Activated CD4-positive, alpha-beta T cell treated with anti-CD3 and anti-CD28 coated beads, Interleukin-2, amount 50 U/mL, for 48 hours (primary cell): ENCODE measurements at regions not wholly inside any gene's neighbourhood (a gene's known extent, or its start where the extent isn't known, plus 50 kb on each side); places are given as distances from the start of the nearest gene placed in this dataset.

Experiments
- DNase-seq, 2 experiments: peaks; one replicate each; pipeline ENCODE4 v3.0.0-alpha.2; 2020

GRCh38 chr1:72355899-72356298 lies 73.6 kb upstream of the NEGR1 start:
- no peak for DNase-seq

GRCh38 chr1:72341661-72342060 lies 59.3 kb upstream of the NEGR1 start:
- no peak for DNase-seq

- no peak for DNase-seq
Measured at GRCh38 chr1:72336776-72337175, 54.4 kb upstream of the NEGR1 start.
